ENCODE measurements at regions not wholly inside any gene's neighbourhood (a gene's known extent, or its start where the extent isn't known, plus 50 kb on each side); places are given as distances from the start of the nearest gene placed in this dataset.

DNA sequence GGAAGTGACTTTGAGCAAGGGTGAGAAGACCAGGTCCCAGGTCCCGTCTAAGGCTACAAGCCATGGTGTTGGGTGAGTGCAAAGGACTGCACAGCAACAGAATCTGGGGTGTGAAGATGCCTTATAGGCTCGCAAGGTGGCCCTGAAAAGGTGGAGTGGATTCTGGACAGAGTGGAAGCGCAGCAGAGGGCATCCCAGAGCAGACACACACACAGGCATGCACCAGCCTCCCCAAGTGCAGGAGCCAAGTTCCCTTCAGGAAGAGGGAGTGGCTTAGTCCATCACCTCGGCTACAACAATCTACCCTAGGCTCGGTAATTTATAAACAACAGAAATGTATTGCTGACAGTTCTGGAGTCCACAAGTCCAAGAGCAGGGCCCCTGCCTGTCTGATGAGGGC lies 180.1 kb upstream of the PDE10A start:
- Histone ChIP-seq H3K4me1 (ENCODE audit: insufficient read depth, low read length, poor library complexity, severe bottlenecking) (no peaks in the 10 kb centered on the region), H3K4me3 (ENCODE audit: low read length, poor library complexity, severe bottlenecking) (no peak overlapping the region), H3K4me2 (ENCODE audit: low read depth, low read length, poor library complexity, severe bottlenecking) (no peak overlapping the region), H3K9me2 (replicated peaks; ENCODE audit: low read depth, low read length) (no peaks in the 10 kb centered on the region), H3K27me3 (ENCODE audit: insufficient read depth, low read length, poor library complexity, severe bottlenecking) (no peaks in the 10 kb centered on the region), H3K9ac (ENCODE audit: low read depth, low read length, poor library complexity, severe bottlenecking) (no peak overlapping the region), H2AFZ (ENCODE audit: low read length) (no peak overlapping the region), H3F3A (ENCODE audit: low read depth) (no peaks in the 10 kb centered on the region), H3K36me3 (ENCODE audit: insufficient read depth, low read length) (no peaks in the 10 kb centered on the region), H4K20me1 (ENCODE audit: insufficient read depth, low read length, poor library complexity, severe bottlenecking) (no peaks in the 10 kb centered on the region), H3K9me3 (ENCODE audit: insufficient read depth, low read depth, low read length) (no peaks in the 10 kb centered on the region), H3K79me2 (ENCODE audit: insufficient read depth, low read length) (no peaks in the 10 kb centered on the region)
- TF ChIP-seq, protein P1, sequence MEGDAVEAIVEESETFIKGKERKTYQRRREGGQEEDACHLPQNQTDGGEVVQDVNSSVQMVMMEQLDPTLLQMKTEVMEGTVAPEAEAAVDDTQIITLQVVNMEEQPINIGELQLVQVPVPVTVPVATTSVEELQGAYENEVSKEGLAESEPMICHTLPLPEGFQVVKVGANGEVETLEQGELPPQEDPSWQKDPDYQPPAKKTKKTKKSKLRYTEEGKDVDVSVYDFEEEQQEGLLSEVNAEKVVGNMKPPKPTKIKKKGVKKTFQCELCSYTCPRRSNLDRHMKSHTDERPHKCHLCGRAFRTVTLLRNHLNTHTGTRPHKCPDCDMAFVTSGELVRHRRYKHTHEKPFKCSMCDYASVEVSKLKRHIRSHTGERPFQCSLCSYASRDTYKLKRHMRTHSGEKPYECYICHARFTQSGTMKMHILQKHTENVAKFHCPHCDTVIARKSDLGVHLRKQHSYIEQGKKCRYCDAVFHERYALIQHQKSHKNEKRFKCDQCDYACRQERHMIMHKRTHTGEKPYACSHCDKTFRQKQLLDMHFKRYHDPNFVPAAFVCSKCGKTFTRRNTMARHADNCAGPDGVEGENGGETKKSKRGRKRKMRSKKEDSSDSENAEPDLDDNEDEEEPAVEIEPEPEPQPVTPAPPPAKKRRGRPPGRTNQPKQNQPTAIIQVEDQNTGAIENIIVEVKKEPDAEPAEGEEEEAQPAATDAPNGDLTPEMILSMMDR (conservative IDR thresholded peaks at IDR 0.05; ENCODE audit: low read length) = no peak
- no peak for TF ChIP-seq EZH2phosphoT487 (IDR thresholded peaks at IDR 0.05; ENCODE audit: borderline replicate concordance)

GRCh38 chr6:165842281-165842936 lies 179.4 kb upstream of the PDE10A start:
- H3K4me3 ChIP-seq (ENCODE audit: low read length, poor library complexity, severe bottlenecking) = no peak overlapping the region

DNA sequence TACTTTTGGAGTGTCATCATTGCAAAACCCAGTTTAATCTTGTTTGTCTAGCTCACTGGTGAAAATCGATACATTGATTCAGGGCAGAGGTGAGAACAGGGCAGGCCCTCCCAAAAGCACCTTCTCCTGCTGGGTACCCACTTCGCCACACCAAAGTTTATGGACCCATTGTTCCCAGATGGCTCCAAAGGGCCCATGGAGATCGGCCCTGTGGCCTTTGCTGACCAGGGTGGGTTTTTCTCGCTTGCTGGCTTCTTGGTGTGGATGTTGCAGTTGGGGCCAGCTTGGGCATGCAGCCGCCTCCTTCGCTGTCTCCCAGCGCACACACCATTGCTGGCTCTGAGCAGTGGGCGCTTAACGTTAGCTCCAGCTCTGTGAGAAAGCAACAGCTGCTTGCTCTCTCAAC lies 178.1 kb upstream of the PDE10A start:
- Histone ChIP-seq H2AFZ (ENCODE audit: low read length) (no peak overlapping the region), H3K4me3 (ENCODE audit: low read length, poor library complexity, severe bottlenecking) (no peak overlapping the region), H3F3A (ENCODE audit: low read depth) (no peaks in the 10 kb centered on the region), H3K9ac (ENCODE audit: low read depth, low read length, poor library complexity, severe bottlenecking) (no peak overlapping the region), H3K4me1 (ENCODE audit: insufficient read depth, low read length, poor library complexity, severe bottlenecking) (no peaks in the 10 kb centered on the region), H3K36me3 (ENCODE audit: insufficient read depth, low read length) (no peaks in the 10 kb centered on the region), H3K9me3 (ENCODE audit: insufficient read depth, low read depth, low read length) (no peaks in the 10 kb centered on the region), H3K4me2 (ENCODE audit: low read depth, low read length, poor library complexity, severe bottlenecking) (no peak overlapping the region), H3K9me2 (replicated peaks; ENCODE audit: low read depth, low read length) (no peaks in the 10 kb centered on the region), H3K27me3 (ENCODE audit: insufficient read depth, low read length, poor library complexity, severe bottlenecking) (no peaks in the 10 kb centered on the region), H3K79me2 (ENCODE audit: insufficient read depth, low read length) (no peaks in the 10 kb centered on the region), H4K20me1 (ENCODE audit: insufficient read depth, low read length, poor library complexity, severe bottlenecking) (no peaks in the 10 kb centered on the region)
- TF ChIP-seq, protein P1 (conservative IDR thresholded peaks at IDR 0.05; ENCODE audit: low read length) = no peak
- TF ChIP-seq EZH2phosphoT487 (IDR thresholded peaks at IDR 0.05; ENCODE audit: borderline replicate concordance) = no peak

More at GRCh38 chr6:165842281-165842936, 179.4 kb upstream of the PDE10A start:
- Histone ChIP-seq H3K9ac (ENCODE audit: low read depth, low read length, poor library complexity, severe bottlenecking) (no peak overlapping the region), H3K4me1 (ENCODE audit: insufficient read depth, low read length, poor library complexity, severe bottlenecking) (no peaks in the 10 kb centered on the region), H3K36me3 (ENCODE audit: insufficient read depth, low read length) (no peaks in the 10 kb centered on the region), H3F3A (ENCODE audit: low read depth) (no peaks in the 10 kb centered on the region), H3K79me2 (ENCODE audit: insufficient read depth, low read length) (no peaks in the 10 kb centered on the region), H3K4me2 (ENCODE audit: low read depth, low read length, poor library complexity, severe bottlenecking) (no peak overlapping the region), H3K27me3 (ENCODE audit: insufficient read depth, low read length, poor library complexity, severe bottlenecking) (no peaks in the 10 kb centered on the region), H4K20me1 (ENCODE audit: insufficient read depth, low read length, poor library complexity, severe bottlenecking) (no peaks in the 10 kb centered on the region), H3K9me2 (replicated peaks; ENCODE audit: low read depth, low read length) (no peaks in the 10 kb centered on the region), H3K9me3 (ENCODE audit: insufficient read depth, low read depth, low read length) (no peaks in the 10 kb centered on the region), H2AFZ (ENCODE audit: low read length) (no peak overlapping the region)
- no peak for TF ChIP-seq EZH2phosphoT487 (IDR thresholded peaks at IDR 0.05; ENCODE audit: borderline replicate concordance)
- TF ChIP-seq, protein P1 (conservative IDR thresholded peaks at IDR 0.05; ENCODE audit: low read length) = no peak
